LoVo (cell line): ENCODE measurements at regions not wholly inside any gene's neighbourhood (a gene's known extent, or its start where the extent isn't known, plus 50 kb on each side); places are given as distances from the start of the nearest gene placed in this dataset.
"Not testable (repeated sequence)": the region's sequence is repeated elsewhere in the genome, so short reads cannot be mapped to it uniquely, and the experiment has no call there.

ENCODE experiments used
- DNase-seq: peaks from one replicate; pipeline ENCODE4 v3.0.0-alpha.2; 2016; ENCODE audit warnings: low spot score

GRCh38 chr3:194867270-194867983 is 181.7 kb downstream of the FAM43A start:
- DNase-seq, result peak; percentile 34

GRCh38 chr3:194868831-194869230 is 183.1 kb downstream of the FAM43A start:
- DNase-seq, result no peak

- DNase-seq, result no peak
Measured at GRCh38 chr3:194869482-194870169, 183.9 kb downstream of the FAM43A start.

- peak; percentile 58 for DNase-seq
Measured at GRCh38 chr3:194870394-194871110, 184.9 kb downstream of the FAM43A start.

GRCh38 chr3:194871143-194871863 is 185.6 kb downstream of the FAM43A start:
- peak; percentile 52 for DNase-seq

- DNase-seq, result peak; percentile 51
Measured at GRCh38 chr3:194871864-194872668, 186.4 kb downstream of the FAM43A start.

- peak; percentile 47 for DNase-seq
Measured at GRCh38 chr3:194872669-194872977, 186.9 kb downstream of the FAM43A start.

- not testable (repeated sequence) for DNase-seq
Measured at GRCh38 chr3:194873474-194873873, 187.8 kb downstream of the FAM43A start.

GRCh38 chr3:194874206-194874605 is 188.5 kb downstream of the FAM43A start:
- no peak for DNase-seq

GRCh38 chr3:194874783-194875182 is 189.1 kb downstream of the FAM43A start:
- DNase-seq, result no peak

- no peak for DNase-seq
Measured at GRCh38 chr3:194875581-194876402, 190.1 kb downstream of the FAM43A start.

- DNase-seq, result no peak
Measured at GRCh38 chr3:194876403-194877095, 190.9 kb downstream of the FAM43A start.

GRCh38 chr3:194877291-194878119 is 191.8 kb downstream of the FAM43A start:
- no peak for DNase-seq

- no peak for DNase-seq
Measured at GRCh38 chr3:194879126-194879877, 193.6 kb downstream of the FAM43A start.

GRCh38 chr3:194879991-194880939 is 194.6 kb downstream of the FAM43A start:
- no peak for DNase-seq

GRCh38 chr3:194880940-194881925 is 195.6 kb downstream of the FAM43A start:
- no peak for DNase-seq
